NCI-H1092 treated with DMSO at 0.1 percent for 48 hours (cell line): ENCODE measurements at regions not wholly inside any gene's neighbourhood (a gene's known extent, or its start where the extent isn't known, plus 50 kb on each side); places are given as distances from the start of the nearest gene placed in this dataset.
"Not testable (repeated sequence)": the region's sequence is repeated elsewhere in the genome, so short reads cannot be mapped to it uniquely, and the experiment has no call there.

Experiments
- DNase-seq: peaks from one replicate; lab custom pipeline; 2025; lab: John Stamatoyannopoulos, UW

- DNase-seq, result no peak
Observed at GRCh38 chr14:105890474-105891220, 364.3 kb downstream of the TMEM121 start.

- no peak for DNase-seq
Observed at GRCh38 chr14:105891221-105891602, 364.8 kb downstream of the TMEM121 start.

- DNase-seq, result no peak
Observed at GRCh38 chr14:105891631-105892452, 365.5 kb downstream of the TMEM121 start.

GRCh38 chr14:105892453-105893441, 366.4 kb downstream of the TMEM121 start:
- DNase-seq, result not testable (repeated sequence)

- DNase-seq, result not testable (repeated sequence)
Observed at GRCh38 chr14:105893686-105894085, 367.3 kb downstream of the TMEM121 start.

- no peak for DNase-seq
Observed at GRCh38 chr14:105894125-105894977, 368.0 kb downstream of the TMEM121 start.

GRCh38 chr14:105894978-105895881, 368.8 kb downstream of the TMEM121 start:
- DNase-seq, result no peak

GRCh38 chr14:105896206-105896605, 369.8 kb downstream of the TMEM121 start:
- DNase-seq, result not testable (repeated sequence)

GRCh38 chr14:105896961-105897724, 370.8 kb downstream of the TMEM121 start:
- not testable (repeated sequence) for DNase-seq

- DNase-seq, result no peak
Observed at GRCh38 chr14:105897725-105898113, 371.3 kb downstream of the TMEM121 start.

GRCh38 chr14:105898482-105899010, 372.2 kb downstream of the TMEM121 start:
- no peak for DNase-seq

- no peak for DNase-seq
Observed at GRCh38 chr14:105899071-105899641, 372.8 kb downstream of the TMEM121 start.

GRCh38 chr14:105899657-105900397, 373.4 kb downstream of the TMEM121 start:
- no peak for DNase-seq

- DNase-seq, result no peak
Observed at GRCh38 chr14:105900398-105901160, 374.2 kb downstream of the TMEM121 start.

- no peak for DNase-seq
Observed at GRCh38 chr14:105901226-105901625, 374.8 kb downstream of the TMEM121 start.

GRCh38 chr14:105902131-105902898, 375.9 kb downstream of the TMEM121 start:
- no peak for DNase-seq

- DNase-seq, result not testable (repeated sequence)
Observed at GRCh38 chr14:105902899-105903165, 376.4 kb downstream of the TMEM121 start.
